GM12891 (cell line): ENCODE measurements at regions not wholly inside any gene's neighbourhood (a gene's known extent, or its start where the extent isn't known, plus 50 kb on each side); places are given as distances from the start of the nearest gene placed in this dataset.

ENCODE experiments used
- PAX5 ChIP-seq: IDR thresholded peaks from 2 replicates; pipeline ENCODE4 v1.6.1; 2011; ENCODE audit warnings: low read length, moderate library complexity, mild to moderate bottlenecking; ENCODE audit not compliant: insufficient read depth, severe bottlenecking
- POLR2A ChIP-seq: IDR thresholded peaks from 2 replicates; pipeline ENCODE4 v1.6.1; 2011; ENCODE audit warnings: low read depth, low read length, control low read depth
- POLR2AphosphoS5 ChIP-seq: IDR thresholded peaks from 2 replicates; pipeline ENCODE4 v1.6.1; 2011; ENCODE audit warnings: low read depth, low read length, control low read depth
- POU2F2 ChIP-seq: IDR thresholded peaks from 2 replicates; pipeline ENCODE4 v1.6.1; 2011; ENCODE audit warnings: low read depth, mild to moderate bottlenecking, control low read depth, low read length, moderate library complexity
- TAF1 ChIP-seq: IDR thresholded peaks from 2 replicates; pipeline ENCODE4 v1.6.1; 2011; ENCODE audit warnings: low read depth, low read length, control low read depth

DNA sequence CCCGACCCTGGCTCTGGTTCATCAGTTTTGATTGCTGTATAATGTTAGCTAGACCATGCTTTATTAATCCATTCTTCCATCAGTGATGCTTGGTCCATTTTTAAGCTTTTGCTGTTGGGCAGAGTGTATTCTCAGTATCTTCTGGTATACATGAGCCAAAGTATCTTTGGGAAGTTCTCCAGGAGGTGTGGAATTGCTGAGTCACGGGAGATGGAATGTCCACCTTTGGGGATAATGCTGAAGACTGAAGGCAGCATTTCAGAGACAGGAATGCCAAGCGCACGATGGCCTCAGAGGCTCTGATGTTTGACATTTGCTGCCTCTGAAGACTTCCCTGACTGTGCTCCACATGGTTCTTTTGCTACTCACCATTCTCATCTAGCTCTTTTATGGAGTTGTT is 266.3 kb upstream of the KAZN start:
- no peak for TF ChIP-seq TAF1
- no peak for TF ChIP-seq POLR2A
- TF ChIP-seq POLR2AphosphoS5, result no peak
- TF ChIP-seq PAX5, result no peak
- TF ChIP-seq POU2F2, result no peak
